Transverse colon (tissue), 4 donors: ENCODE measurements at regions not wholly inside any gene's neighbourhood (a gene's known extent, or its start where the extent isn't known, plus 50 kb on each side); places are given as distances from the start of the nearest gene placed in this dataset.
A peak's percentile ranks its signal among the peaks of the same experiment; 100 is the strongest.

Experiments
- DNase-seq: peaks from one replicate; pipeline ENCODE4 v3.0.0-alpha.2; 2019
- H3K27ac ChIP-seq, 4 donors: fragments of 200-600 bp; sonication (generic); 2 replicates each; pipeline ENCODE4 v1.5.1; 2016 to 2018; ENCODE audit warnings: inconsistent platforms in 4 of 4
- H3K27me3 ChIP-seq: fragments of 200-600 bp; sonication (generic); 2 replicates; pipeline ENCODE4 v1.5.1; 2017; ENCODE audit warnings: inconsistent platforms
- H3K36me3 ChIP-seq, 4 donors: fragments of 200-600 bp; sonication (generic); 2 replicates each; pipeline ENCODE4 v1.5.1; 2017 to 2019; ENCODE audit warnings: inconsistent platforms in 4 of 4
- H3K4me1 ChIP-seq, 4 donors: fragments of 200-600 bp; sonication (generic); 2 replicates each; pipeline ENCODE4 v1.5.1; 2017 to 2020; ENCODE audit warnings: inconsistent platforms in 4 of 4
- H3K4me3 ChIP-seq, 4 donors: fragments of 200-600 bp; sonication (generic); 1 replicate in 1 of 4; 2 replicates in 3 of 4; pipeline versions ENCODE4 v1.5.1 to v1.6.1; 2017 to 2019; ENCODE audit warnings: inconsistent platforms in 4 of 4
- H3K9me3 ChIP-seq, 2 donors: fragments of 200-600 bp; sonication (generic); 2 replicates each; pipeline ENCODE4 v1.5.1; 2017 to 2019; ENCODE audit warnings: inconsistent platforms in 2 of 2
- EP300 ChIP-seq: sonication (generic); formaldehyde crosslinking; IDR thresholded peaks from one replicate; pipeline ENCODE4 v1.6.1; 2017; ENCODE audit warnings: antibody characterized with exemption, low read depth
- POLR2A ChIP-seq: fragments of 450-650 bp; IDR thresholded peaks from one replicate; pipeline ENCODE4 v1.6.1; 2016; ENCODE audit warnings: antibody characterized with exemption, mild to moderate bottlenecking, moderate library complexity
- POLR2AphosphoS5 ChIP-seq, 3 donors: sonication (generic); formaldehyde crosslinking; IDR thresholded peaks; one replicate each; pipeline ENCODE4 v1.6.1; 2016; ENCODE audit warnings: antibody characterized with exemption in 3 of 3
- WGBS, 2 donors: methylation state at CpG; one replicate each; pipeline ENCODE4 v1.1.5; 2018; ENCODE audit warnings: low coverage in 1 of 2; 5-methylcytosine and 5-hydroxymethylcytosine counted together
- in situ Hi-C, 4 donors: fragments of 200-750 bp; cut with MboI; loops; one replicate each; pipeline versions ENCODE4 v1.15.0 to v1.15.1; 2017; ENCODE audit warnings: low sequenced_read_pairs in 3 of 4, low pct_ligation_motif_present in 1 of 4, low pct_unique_long_range_greater_than_20kb in 1 of 4
- intact Hi-C: fragments of 100-400 bp; cut with DNase I; formaldehyde crosslinking; loops from one replicate; pipeline ENCODE4 v1.15.1; 2023; ENCODE audit warnings: low total_unique reads
- TF ChIP-seq, protein P1 (sequence below), 5 experiments: fragments of 200-600 bp in 3 of 5; fragments of 450-650 bp in 2 of 5; sonication (generic) in 3 of 5; IDR thresholded peaks; 1 replicate in 2 of 5; 2 replicates in 3 of 5; pipeline ENCODE4 v1.5.1; 2016 to 2017; ENCODE audit warnings: antibody characterized with exemption in 5 of 5, inconsistent platforms in 3 of 5, mild to moderate bottlenecking in 2 of 5, moderate library complexity in 1 of 5

DNA sequence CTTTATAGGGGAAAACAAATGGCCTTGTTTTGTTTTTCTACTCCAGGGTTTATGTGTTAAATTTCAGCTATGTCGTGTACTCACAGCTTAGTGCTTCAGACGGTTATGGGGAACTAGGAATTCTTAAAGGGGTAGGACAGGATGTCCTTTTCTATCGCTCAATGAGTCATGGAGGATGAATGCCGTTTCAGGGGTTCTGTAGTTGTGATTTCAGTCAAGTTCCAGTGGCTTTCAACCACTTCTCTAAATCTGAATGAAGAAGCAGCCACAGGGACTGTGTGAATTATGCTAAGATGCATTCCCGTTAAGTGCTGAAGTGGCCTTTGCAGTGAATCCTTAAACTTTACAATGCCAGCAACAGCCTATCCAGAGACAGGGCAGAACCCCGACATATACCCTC is 1231.7 kb upstream of the ZEB2 start:
- in situ Hi-C loops (loop anchor here in 1 of 4 donors (25.0 kb wide), 1 partner anchor 1239 kb away; the partner anchor contains the start of gene ZEB2), intact Hi-C loops (no loop called here)
- Histone ChIP-seq H3K9me3 (no peaks in the 10 kb centered on the region), H3K4me3 (no peak overlapping the region), H3K27me3 (no peaks in the 10 kb centered on the region), H3K36me3 (no peaks in the 10 kb centered on the region), H3K27ac (peak overlapping the region; percentile 60 to 75 (median 66)), H3K4me1 (peaks cover 0 to 23% (median 0%) of the 10 kb centered on the region in 4 donors)
- DNase-seq: no peak
- WGBS, 2 donors: 0 to 49% methylated on average over 2 to 6 of the region's 6 CpGs
- TF ChIP-seq, protein P1, sequence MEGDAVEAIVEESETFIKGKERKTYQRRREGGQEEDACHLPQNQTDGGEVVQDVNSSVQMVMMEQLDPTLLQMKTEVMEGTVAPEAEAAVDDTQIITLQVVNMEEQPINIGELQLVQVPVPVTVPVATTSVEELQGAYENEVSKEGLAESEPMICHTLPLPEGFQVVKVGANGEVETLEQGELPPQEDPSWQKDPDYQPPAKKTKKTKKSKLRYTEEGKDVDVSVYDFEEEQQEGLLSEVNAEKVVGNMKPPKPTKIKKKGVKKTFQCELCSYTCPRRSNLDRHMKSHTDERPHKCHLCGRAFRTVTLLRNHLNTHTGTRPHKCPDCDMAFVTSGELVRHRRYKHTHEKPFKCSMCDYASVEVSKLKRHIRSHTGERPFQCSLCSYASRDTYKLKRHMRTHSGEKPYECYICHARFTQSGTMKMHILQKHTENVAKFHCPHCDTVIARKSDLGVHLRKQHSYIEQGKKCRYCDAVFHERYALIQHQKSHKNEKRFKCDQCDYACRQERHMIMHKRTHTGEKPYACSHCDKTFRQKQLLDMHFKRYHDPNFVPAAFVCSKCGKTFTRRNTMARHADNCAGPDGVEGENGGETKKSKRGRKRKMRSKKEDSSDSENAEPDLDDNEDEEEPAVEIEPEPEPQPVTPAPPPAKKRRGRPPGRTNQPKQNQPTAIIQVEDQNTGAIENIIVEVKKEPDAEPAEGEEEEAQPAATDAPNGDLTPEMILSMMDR (IDR thresholded peaks at IDR 0.05): no peak
- peak; percentile 33 for TF ChIP-seq EP300
- no peak for TF ChIP-seq POLR2A
- TF ChIP-seq POLR2AphosphoS5 (IDR thresholded peaks at IDR 0.05): peak in 2 of 3 donors; percentile 31 to 64

DNA sequence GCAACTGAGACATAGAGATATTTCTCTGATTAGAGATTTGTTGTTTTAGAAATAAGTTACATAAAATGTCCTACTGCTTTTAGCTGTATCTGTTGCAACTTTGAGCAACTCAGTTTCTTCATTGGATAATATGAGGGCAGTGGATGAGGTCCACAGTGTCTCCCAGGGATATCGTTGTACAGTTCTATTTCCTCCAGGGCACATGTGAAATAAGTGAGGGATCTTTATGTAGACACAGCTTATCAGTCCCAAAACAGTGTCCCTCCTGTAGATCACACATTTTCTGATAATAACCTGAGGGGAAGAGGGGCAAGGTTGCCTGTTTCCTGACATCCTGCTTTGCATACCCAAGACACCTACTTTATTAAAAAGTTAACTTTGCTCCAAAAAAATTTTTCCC is 1231.2 kb upstream of the ZEB2 start:
- DNase-seq: no peak
- Histone ChIP-seq H3K27ac (peak overlapping the region; percentile 14 to 75 (median 66)), H3K4me3 (no peak overlapping the region), H3K4me1 (peaks cover 0 to 23% (median 0%) of the 10 kb centered on the region in 4 donors), H3K36me3 (no peaks in the 10 kb centered on the region), H3K27me3 (no peaks in the 10 kb centered on the region), H3K9me3 (no peaks in the 10 kb centered on the region)
- intact Hi-C loops: no loop called here
- 36 to 55% methylated on average over 1 of the region's 1 CpG for WGBS, 2 donors
- no peak for TF ChIP-seq EP300
- no peak for TF ChIP-seq POLR2A
- TF ChIP-seq POLR2AphosphoS5 (IDR thresholded peaks at IDR 0.05): no peak
- TF ChIP-seq, protein P1 (IDR thresholded peaks at IDR 0.05): no peak
- in situ Hi-C loops: loop anchor here in 1 of 4 donors (25.0 kb wide), 1 partner anchor 1239 kb away; the partner anchor contains the start of gene ZEB2

DNA sequence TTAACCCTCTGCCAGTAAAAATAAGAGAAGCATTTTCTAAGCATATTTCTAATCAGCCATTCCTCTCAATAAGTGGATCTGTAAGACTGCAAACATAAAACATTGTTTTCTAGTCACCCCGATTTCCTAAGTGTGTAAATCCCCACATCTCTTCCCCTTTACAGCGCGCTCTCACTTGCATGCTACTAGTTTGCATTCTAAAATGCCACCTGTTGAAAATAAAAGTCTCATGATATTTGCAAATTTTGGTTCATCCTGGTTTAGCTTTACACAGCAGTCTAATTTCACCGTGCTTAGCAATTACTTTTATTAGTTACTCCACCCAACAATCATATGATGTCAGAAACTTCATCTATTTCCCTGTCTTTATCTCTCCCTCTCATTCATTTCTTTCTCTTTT is 1230.7 kb upstream of the ZEB2 start:
- Histone ChIP-seq H3K27me3 (no peaks in the 10 kb centered on the region), H3K4me1 (peaks cover 0 to 23% (median 0%) of the 10 kb centered on the region in 4 donors), H3K4me3 (no peak overlapping the region), H3K36me3 (no peaks in the 10 kb centered on the region), H3K9me3 (no peaks in the 10 kb centered on the region), H3K27ac (peak overlapping the region in 3 of 4 donors; percentile 14 to 75 (median 72))
- DNase-seq: no peak
- TF ChIP-seq, protein P1 (IDR thresholded peaks at IDR 0.05): no peak
- no peak for TF ChIP-seq POLR2AphosphoS5 (IDR thresholded peaks at IDR 0.05)
- TF ChIP-seq EP300: no peak
- TF ChIP-seq POLR2A: no peak
- in situ Hi-C loops: loop anchor here in 1 of 4 donors (25.0 kb wide), 1 partner anchor 1238 kb away; the partner anchor contains the start of gene ZEB2
- WGBS, 2 donors: 49 to 52% methylated on average over 4 of the region's 4 CpGs
- intact Hi-C loops: no loop called here

DNA sequence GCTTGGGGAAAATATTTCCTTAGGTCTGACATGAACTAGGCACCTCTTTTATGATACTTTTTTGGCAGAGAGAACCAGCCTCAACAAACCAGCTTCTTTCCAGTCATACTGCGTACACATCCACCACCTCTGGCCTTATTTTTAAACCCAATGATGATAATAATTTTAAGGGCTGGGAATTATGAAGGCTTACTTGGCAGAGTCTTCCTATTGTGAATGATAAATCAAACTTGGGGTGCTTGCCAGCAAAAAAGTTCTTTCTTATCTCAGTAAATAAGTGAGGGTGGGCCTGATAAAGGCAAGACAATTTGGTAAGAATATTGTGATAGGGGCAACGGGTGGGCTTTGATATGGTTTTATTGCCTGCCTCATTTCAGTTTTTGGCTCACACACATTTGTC is 1230.2 kb upstream of the ZEB2 start:
- in situ Hi-C loops: loop anchor here in 1 of 4 donors (25.0 kb wide), 1 partner anchor 1238 kb away; the partner anchor contains the start of gene ZEB2
- Histone ChIP-seq H3K27me3 (no peaks in the 10 kb centered on the region), H3K9me3 (no peaks in the 10 kb centered on the region), H3K4me3 (no peak overlapping the region), H3K36me3 (no peaks in the 10 kb centered on the region), H3K4me1 (peaks cover 0 to 23% (median 0%) of the 10 kb centered on the region in 4 donors), H3K27ac (peak overlapping the region in 3 of 4 donors; percentile 13 to 75 (median 14))
- 20 to 42% methylated on average over 1 to 2 of the region's 2 CpGs for WGBS, 2 donors
- TF ChIP-seq, protein P1 (IDR thresholded peaks at IDR 0.05): no peak
- intact Hi-C loops: no loop called here
- DNase-seq: no peak
